ENCODE measurements at regions not wholly inside any gene's neighbourhood (a gene's known extent, or its start where the extent isn't known, plus 50 kb on each side); places are given as distances from the start of the nearest gene placed in this dataset.

GRCh38 chr12:38156497-38157245 lies 159.9 kb upstream of the ALG10B start (continued):
- TF ChIP-seq REST (IDR thresholded peaks at IDR 0.05; ENCODE audit: low read depth): no peak
- no peak for TF ChIP-seq ELF1 (IDR thresholded peaks at IDR 0.05; ENCODE audit: borderline replicate concordance, low read depth)

DNA sequence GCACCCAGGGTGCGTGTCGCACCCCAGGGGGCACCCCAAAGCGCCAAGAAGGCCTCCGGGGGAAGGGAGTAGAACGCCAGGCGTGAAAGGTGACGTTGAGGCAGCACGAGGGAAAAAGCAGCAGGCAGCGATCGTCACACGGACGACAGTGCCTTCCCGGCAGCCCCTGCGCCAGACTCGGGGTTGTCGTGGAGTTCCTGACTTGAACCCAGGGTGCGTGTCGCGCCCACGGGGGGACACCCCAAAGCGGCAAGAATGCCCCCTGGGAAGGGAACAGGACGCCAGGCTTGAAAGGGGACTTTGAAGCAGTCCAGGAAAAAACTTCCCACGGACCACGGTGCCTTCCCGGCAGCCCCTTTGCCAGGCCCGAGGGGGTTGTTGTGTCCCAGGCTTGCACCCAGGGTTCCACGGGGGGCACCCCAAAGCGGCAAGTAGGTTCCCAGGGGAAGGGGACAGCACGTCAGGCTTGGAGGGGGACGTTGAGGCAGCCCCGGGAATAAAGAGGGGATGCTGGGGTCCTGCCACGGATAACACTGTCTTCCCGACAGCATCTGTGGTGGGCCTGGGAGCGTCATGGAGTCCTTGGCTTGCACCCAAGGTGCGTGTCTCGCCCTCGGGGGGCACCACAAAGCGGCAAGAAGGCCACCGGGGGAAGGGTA lies 159.2 kb upstream of the ALG10B start:
- RAD21 ChIA-PET (ENCODE audit: low non-redundant PET in 1 of 2, low total read pairs in 2 of 2, uncharacterized antibody in 2 of 2, unreplicated experiment in 2 of 2): no interaction called here
- DNase-seq (ENCODE audit: low read depth, low spot score) (no peak), ATAC-seq (no peak)
- intact Hi-C loops (cut with micrococcal nuclease): no loop called here
- Histone ChIP-seq H3K4me1 (ENCODE audit: control insufficient read depth in 1 of 2, insufficient read depth in 2 of 2, low read length in 2 of 2) (no peaks in the 10 kb centered on the region), H3K27ac (ENCODE audit: low read depth, low read length) (no peak overlapping the region), H3K9ac (ENCODE audit: low read length) (no peak overlapping the region), H3K36me3 (ENCODE audit: control insufficient read depth in 1 of 2, insufficient read depth in 2 of 2, low read length in 2 of 2) (no peaks in the 10 kb centered on the region), H3K9me3 (ENCODE audit: control insufficient read depth in 1 of 2, insufficient read depth in 1 of 2, low read depth in 1 of 2, low read length in 2 of 2) (no peaks in the 10 kb centered on the region), H3K4me2 (ENCODE audit: low read length) (no peak overlapping the region), H4K20me1 (ENCODE audit: insufficient read depth) (no peaks in the 10 kb centered on the region), H3K4me3 (replicated peaks in 1 of 2; ENCODE audit: low read depth in 1 of 2, low read length in 2 of 2) (no peak overlapping the region), H3K27me3 (ENCODE audit: insufficient read depth, low read length) (no peaks in the 10 kb centered on the region), H3K9me2 (ENCODE audit: insufficient read depth) (no peaks in the 10 kb centered on the region), H3K79me2 (ENCODE audit: insufficient read depth, low read length) (no peaks in the 10 kb centered on the region), H2AFZ (ENCODE audit: low read depth, low read length, poor library complexity, severe bottlenecking) (no peak overlapping the region)
- CTCF ChIA-PET: no interaction called here
- no peak for TF ChIP-seq SP1 (IDR thresholded peaks at IDR 0.05; ENCODE audit: low read depth)
- TF ChIP-seq EZH2phosphoT487 (IDR thresholded peaks at IDR 0.05; ENCODE audit: borderline replicate concordance): no peak
- no peak for TF ChIP-seq SRF (IDR thresholded peaks at IDR 0.05; ENCODE audit: low read depth)
- no peak for TF ChIP-seq ZNF274 (IDR thresholded peaks at IDR 0.05; ENCODE audit: low read depth, low read length)
- TF ChIP-seq, protein P1, sequence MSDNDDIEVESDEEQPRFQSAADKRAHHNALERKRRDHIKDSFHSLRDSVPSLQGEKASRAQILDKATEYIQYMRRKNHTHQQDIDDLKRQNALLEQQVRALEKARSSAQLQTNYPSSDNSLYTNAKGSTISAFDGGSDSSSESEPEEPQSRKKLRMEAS (IDR thresholded peaks at IDR 0.05): no peak
- no peak for TF ChIP-seq EGR1 (IDR thresholded peaks at IDR 0.05; ENCODE audit: low read depth)
- TF ChIP-seq YY1 (IDR thresholded peaks at IDR 0.05; ENCODE audit: extremely low read depth, insufficient replicate concordance, low read depth, low read length): no peak
- no peak for TF ChIP-seq ZFX (IDR thresholded peaks at IDR 0.05)
- no peak for TF ChIP-seq TCF7L2 (IDR thresholded peaks at IDR 0.05; ENCODE audit: borderline replicate concordance, extremely low read depth, insufficient read depth, insufficient read length)
- TF ChIP-seq CEBPB (IDR thresholded peaks at IDR 0.05; ENCODE audit: low read depth): no peak
- BruUV-seq (replicated peaks): no TSS peak
- POLR2A ChIA-PET: no interaction called here
